ENCODE measurements at regions not wholly inside any gene's neighbourhood (a gene's known extent, or its start where the extent isn't known, plus 50 kb on each side); places are given as distances from the start of the nearest gene placed in this dataset.

- Histone ChIP-seq H4K20me1 (replicated peaks in 1 of 2; ENCODE audit: control insufficient read depth in 1 of 2, insufficient read depth in 2 of 2, low read length in 2 of 2) (no peaks in the 10 kb centered on the region), H3K9ac (replicated peaks in 1 of 4; ENCODE audit: extremely low read depth in 1 of 4, low read depth in 3 of 4, low read length in 3 of 4) (no peak overlapping the region), H3K4me1 (replicated peaks in 1 of 4; ENCODE audit: control insufficient read depth in 3 of 4, insufficient read depth in 4 of 4, low read length in 3 of 4) (peaks cover 0 to 5% (median 2%) of the 10 kb centered on the region in 4 experiments; a peak in 1 of 7 replicates), H2BK120ac (replicated peaks; ENCODE audit: low read depth, low read length) (no peak overlapping the region), H3K79me1 (ENCODE audit: low read depth, low read length) (no peaks in the 10 kb centered on the region), H4K5ac (ENCODE audit: insufficient read length, low read depth, low read length) (no peak overlapping the region), H4K91ac (replicated peaks; ENCODE audit: insufficient read length, low read length) (no peak overlapping the region), H3K36me3 (ENCODE audit: control insufficient read depth in 2 of 4, insufficient read depth in 4 of 4, low read length in 3 of 4) (no peaks in the 10 kb centered on the region), H3K18ac (ENCODE audit: extremely low read depth, low read length) (no peak overlapping the region), H2AK5ac (ENCODE audit: low read depth, low read length) (no peak overlapping the region), H3K4me3 (ENCODE audit: extremely low read depth in 1 of 4, insufficient read depth in 2 of 4, low read depth in 3 of 4, low read length in 4 of 4) (no peak overlapping the region), H3K56ac (replicated peaks; ENCODE audit: insufficient read length, low read depth, low read length) (no peak overlapping the region), H2BK5ac (ENCODE audit: low read depth, low read length) (no peak overlapping the region), H2BK20ac (ENCODE audit: low read length) (no peak overlapping the region), H3K14ac (ENCODE audit: insufficient read length) (no peak overlapping the region), H4K8ac (ENCODE audit: extremely low read depth, insufficient read depth, low read length) (no peak overlapping the region), H3K27me3 (replicated peaks in 1 of 4; ENCODE audit: control insufficient read depth in 3 of 4, extremely low read depth in 1 of 4, insufficient read depth in 3 of 4, low read length in 3 of 4) (no peaks in the 10 kb centered on the region), H3K27ac (ENCODE audit: low read depth, low read length) (no peak overlapping the region), H3K79me2 (ENCODE audit: control insufficient read depth in 1 of 2, insufficient read depth in 2 of 2, low read length in 2 of 2) (no peaks in the 10 kb centered on the region), H3K4ac (replicated peaks; ENCODE audit: insufficient read length, low read depth, low read length) (no peak overlapping the region), H3K9me3 (ENCODE audit: insufficient read depth in 2 of 2, low read depth in 1 of 2, low read length in 1 of 2) (no peaks in the 10 kb centered on the region), H2BK12ac (ENCODE audit: low read depth, low read length) (no peak overlapping the region), H2AFZ (ENCODE audit: low read length) (no peak overlapping the region), H3K4me2 (ENCODE audit: insufficient read depth in 1 of 2, low read depth in 2 of 2, low read length in 2 of 2) (no peak overlapping the region), H3K23ac (ENCODE audit: insufficient read length) (no peak overlapping the region), H3K23me2 (ENCODE audit: low read depth, low read length) (no peaks in the 10 kb centered on the region), H2BK15ac (ENCODE audit: low read length) (no peak overlapping the region)
- FAIRE-seq (no peak), DNase-seq (ENCODE audit: low read depth in 1 of 2, low spot score in 2 of 2) (no peak)
- ChIA-PET POLR2A (ENCODE audit: partially characterized antibody) (no interaction called here), CTCF (ENCODE audit: partially characterized antibody) (no interaction called here)
- no peak for TF ChIP-seq FOSL1 (IDR thresholded peaks at IDR 0.05; ENCODE audit: insufficient read depth, low read depth, low read length)
- TF ChIP-seq CHD2 (IDR thresholded peaks at IDR 0.05; ENCODE audit: low read length), result no peak
- TF ChIP-seq BACH1 (IDR thresholded peaks at IDR 0.05; ENCODE audit: low read length), result no peak
- no peak for TF ChIP-seq RBBP5 (IDR thresholded peaks at IDR 0.05; ENCODE audit: borderline replicate concordance, low read depth, low read length)
- TF ChIP-seq TAF1 (IDR thresholded peaks at IDR 0.05; ENCODE audit: low read depth, low read length), result no peak
- no peak for TF ChIP-seq JUND (IDR thresholded peaks at IDR 0.05; ENCODE audit: low read length)
- no peak for TF ChIP-seq CTCF (IDR thresholded peaks at IDR 0.05; ENCODE audit: control extremely low read depth in 1 of 3, insufficient read depth in 1 of 3, low read depth in 1 of 3, low read length in 3 of 3)
- TF ChIP-seq SP2 (IDR thresholded peaks at IDR 0.05; ENCODE audit: low read length), result no peak
- TF ChIP-seq SAP30 (IDR thresholded peaks at IDR 0.05; ENCODE audit: insufficient read depth, insufficient replicate concordance, low read length), result no peak
- TF ChIP-seq E2F6 (IDR thresholded peaks at IDR 0.05), result no peak
- 90% methylated on average over 3 of the region's 3 CpGs; no CpG with 5 or more reads in 1 of the 2 experiments for WGBS, 2 experiments (ENCODE audit: extremely low coverage in 1 of 2, insufficient coverage in 1 of 2, insufficient read length in 1 of 2, insufficient replicate concordance in 2 of 2, low coverage in 1 of 2, low lambda C conversion rate in 2 of 2, missing lambda C conversion rate in 1 of 2)
Observed at GRCh38 chr3:56879436-56880215, 77.9 kb upstream of the ARHGEF3 start.
